ENCODE measurements at regions not wholly inside any gene's neighbourhood (a gene's known extent, or its start where the extent isn't known, plus 50 kb on each side); places are given as distances from the start of the nearest gene placed in this dataset.

GRCh38 chr10:129411772-129412171, 55.3 kb upstream of the MGMT start:
- Histone ChIP-seq H3K36me3 (ENCODE audit: control insufficient read depth in 2 of 2, extremely low read depth in 1 of 2, insufficient read depth in 2 of 2, low read length in 2 of 2) (no peaks in the 10 kb centered on the region), H3K79me2 (ENCODE audit: control insufficient read depth, insufficient read depth, low read length) (no peaks in the 10 kb centered on the region), H3K4me2 (ENCODE audit: insufficient read depth, low read length) (no peak overlapping the region), H3K9ac (replicated peaks; ENCODE audit: extremely low read depth, insufficient read depth, low read length) (no peak overlapping the region), H3K27ac (ENCODE audit: insufficient read depth, low read depth, low read length) (no peak overlapping the region), H3K9me1 (replicated peaks; ENCODE audit: control insufficient read depth, extremely low read depth, insufficient read depth, low read length) (no peaks in the 10 kb centered on the region), H3K27me3 (ENCODE audit: control insufficient read depth in 2 of 2, insufficient read depth in 2 of 2, low read length in 2 of 2) (no peaks in the 10 kb centered on the region), H3K4me3 (replicated peaks in 1 of 3; ENCODE audit: insufficient read depth in 1 of 3, low read depth in 1 of 3, low read length in 3 of 3) (no peak overlapping the region), H3K9me3 (replicated peaks; ENCODE audit: control insufficient read depth, insufficient read depth, low read length) (no peaks in the 10 kb centered on the region), H4K20me1 (replicated peaks; ENCODE audit: control insufficient read depth, extremely low read depth, insufficient read depth, low read length) (no peaks in the 10 kb centered on the region), H3K4me1 (ENCODE audit: control insufficient read depth, extremely low read depth, insufficient read depth, low read length) (peaks cover 3% of the 10 kb centered on the region), H2AFZ (ENCODE audit: low read depth, low read length) (no peak overlapping the region)
- TF ChIP-seq MYC (IDR thresholded peaks at IDR 0.05; ENCODE audit: low read depth, low read length) (no peak), EZH2 (IDR thresholded peaks at IDR 0.05; ENCODE audit: borderline replicate concordance, low read depth, low read length, severe bottlenecking) (no peak), MAX (IDR thresholded peaks at IDR 0.05; ENCODE audit: insufficient read depth, insufficient read length) (no peak), POLR2AphosphoS5 (IDR thresholded peaks at IDR 0.05; ENCODE audit: insufficient read depth, low read depth, low read length) (no peak), FOS (IDR thresholded peaks at IDR 0.05; ENCODE audit: borderline replicate concordance, insufficient read depth, low read length) (no peak), CTCF (IDR thresholded peaks at IDR 0.05; ENCODE audit: extremely low read depth in 1 of 2, insufficient read depth in 1 of 2, low read depth in 1 of 2, low read length in 2 of 2) (no peak), GATA2 (IDR thresholded peaks at IDR 0.05; ENCODE audit: insufficient read depth, insufficient read length, low read depth, low read length) (no peak)
- intact Hi-C loops (cut with micrococcal nuclease) (no loop called here), dilution Hi-C loops (cut with MboI; ENCODE audit: extremely low pct_ligation_motif_present, low sequenced_read_pairs) (no loop called here)
- BruUV-seq (replicated peaks): no TSS peak
- CTCF ChIA-PET: interaction anchor here (0.6 kb wide), 1 partner anchor 567 kb away, joined by 5 read pairs; no protein-coding TSS in a partner anchor
- no peak for DNase-seq (ENCODE audit: low read depth, low spot score)
- POLR2A ChIA-PET: no interaction called here
- no peak for FAIRE-seq
